ENCODE measurements at regions not wholly inside any gene's neighbourhood (a gene's known extent, or its start where the extent isn't known, plus 50 kb on each side); places are given as distances from the start of the nearest gene placed in this dataset.

DNA sequence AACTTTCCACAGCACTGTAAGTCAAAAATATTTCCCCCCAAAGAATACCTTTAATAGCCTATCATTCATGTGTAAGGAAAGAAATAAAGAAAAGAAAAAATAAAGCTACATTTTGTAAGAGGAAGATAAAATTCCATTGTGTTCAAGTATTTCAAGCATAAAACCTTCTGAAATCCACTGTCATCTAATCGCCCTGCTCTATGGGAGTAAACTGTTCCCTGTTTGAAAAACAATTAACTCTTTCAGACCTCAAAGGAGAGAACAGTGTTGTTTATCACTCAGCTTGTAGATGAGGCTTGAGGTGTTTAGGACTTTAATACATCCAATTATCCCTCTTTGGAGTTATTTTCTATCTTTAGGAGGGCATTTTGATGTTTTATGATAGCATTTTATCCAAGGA lies 112.2 kb upstream of the REG3G start:
- Mint-ChIP-seq H3K9me3 (ENCODE audit: unreplicated experiment) (peaks cover 5% of the 10 kb centered on the region), H3K4me1 (ENCODE audit: unreplicated experiment) (no peaks in the 10 kb centered on the region), H3K36me3 (ENCODE audit: unreplicated experiment) (no peaks in the 10 kb centered on the region), H3K27ac (ENCODE audit: unreplicated experiment) (no peak overlapping the region), H3K27me3 (ENCODE audit: unreplicated experiment) (no peaks in the 10 kb centered on the region), H3K4me3 (ENCODE audit: unreplicated experiment) (no peak overlapping the region)
- DNase-seq (ENCODE audit: extremely low spot score, unreplicated experiment): no peak
- TF ChIP-seq, protein P1, sequence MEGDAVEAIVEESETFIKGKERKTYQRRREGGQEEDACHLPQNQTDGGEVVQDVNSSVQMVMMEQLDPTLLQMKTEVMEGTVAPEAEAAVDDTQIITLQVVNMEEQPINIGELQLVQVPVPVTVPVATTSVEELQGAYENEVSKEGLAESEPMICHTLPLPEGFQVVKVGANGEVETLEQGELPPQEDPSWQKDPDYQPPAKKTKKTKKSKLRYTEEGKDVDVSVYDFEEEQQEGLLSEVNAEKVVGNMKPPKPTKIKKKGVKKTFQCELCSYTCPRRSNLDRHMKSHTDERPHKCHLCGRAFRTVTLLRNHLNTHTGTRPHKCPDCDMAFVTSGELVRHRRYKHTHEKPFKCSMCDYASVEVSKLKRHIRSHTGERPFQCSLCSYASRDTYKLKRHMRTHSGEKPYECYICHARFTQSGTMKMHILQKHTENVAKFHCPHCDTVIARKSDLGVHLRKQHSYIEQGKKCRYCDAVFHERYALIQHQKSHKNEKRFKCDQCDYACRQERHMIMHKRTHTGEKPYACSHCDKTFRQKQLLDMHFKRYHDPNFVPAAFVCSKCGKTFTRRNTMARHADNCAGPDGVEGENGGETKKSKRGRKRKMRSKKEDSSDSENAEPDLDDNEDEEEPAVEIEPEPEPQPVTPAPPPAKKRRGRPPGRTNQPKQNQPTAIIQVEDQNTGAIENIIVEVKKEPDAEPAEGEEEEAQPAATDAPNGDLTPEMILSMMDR (IDR thresholded peaks at IDR 0.05): no peak

DNA sequence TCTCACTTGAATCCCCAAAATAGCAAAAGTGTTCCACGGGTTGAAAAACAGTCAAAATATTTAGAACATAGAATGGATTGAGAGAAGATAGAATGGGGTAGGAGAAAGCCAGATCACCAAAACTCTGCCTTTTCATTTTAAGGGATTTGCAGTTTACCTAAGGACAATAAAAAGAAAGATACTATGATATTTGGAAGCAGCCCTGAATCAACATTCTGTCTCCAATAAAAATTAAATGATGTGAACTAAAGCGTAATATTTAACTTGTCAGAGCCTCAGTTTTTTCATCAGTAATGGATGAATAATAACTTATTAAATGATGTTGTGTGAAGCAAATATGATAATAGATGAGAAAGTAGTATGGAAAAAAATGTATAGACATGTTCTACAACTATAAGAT lies 100.2 kb upstream of the REG3G start:
- no peaks in the 10 kb centered on the region for H3K9me3 Mint-ChIP-seq (ENCODE audit: unreplicated experiment)
- no peak overlapping the region for H3K4me3 Mint-ChIP-seq (ENCODE audit: unreplicated experiment)
- no peak for DNase-seq (ENCODE audit: extremely low spot score, unreplicated experiment)
- TF ChIP-seq, protein P1 (IDR thresholded peaks at IDR 0.05): no peak
- H3K27ac Mint-ChIP-seq (ENCODE audit: unreplicated experiment): no peak overlapping the region
- H3K27me3 Mint-ChIP-seq (ENCODE audit: unreplicated experiment): no peaks in the 10 kb centered on the region
- no peaks in the 10 kb centered on the region for H3K36me3 Mint-ChIP-seq (ENCODE audit: unreplicated experiment)
- H3K4me1 Mint-ChIP-seq (ENCODE audit: unreplicated experiment): no peaks in the 10 kb centered on the region

DNA sequence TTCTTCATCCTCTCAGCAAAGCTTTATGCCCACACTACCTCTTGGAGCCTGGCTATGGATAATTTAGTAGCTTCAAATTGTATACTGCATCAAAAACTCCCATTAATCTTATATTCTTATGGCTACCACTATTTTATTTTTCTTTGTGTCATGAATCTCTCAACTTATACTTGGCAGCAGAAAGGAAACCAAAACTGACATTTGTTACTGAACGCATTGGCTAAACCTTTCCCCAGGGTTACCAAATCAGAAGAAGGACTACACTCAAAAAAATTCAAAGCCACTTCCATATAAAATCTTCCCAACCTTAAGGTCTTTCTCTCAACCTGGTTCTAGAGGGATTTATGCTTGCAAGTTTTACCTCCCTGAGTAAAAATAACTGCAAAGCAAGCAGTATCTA lies 97.0 kb upstream of the REG3G start:
- Mint-ChIP-seq H3K4me1 (ENCODE audit: unreplicated experiment) (no peaks in the 10 kb centered on the region), H3K27ac (ENCODE audit: unreplicated experiment) (no peak overlapping the region), H3K27me3 (ENCODE audit: unreplicated experiment) (no peaks in the 10 kb centered on the region), H3K36me3 (ENCODE audit: unreplicated experiment) (no peaks in the 10 kb centered on the region), H3K9me3 (ENCODE audit: unreplicated experiment) (peaks cover 4% of the 10 kb centered on the region), H3K4me3 (ENCODE audit: unreplicated experiment) (no peak overlapping the region)
- no peak for DNase-seq (ENCODE audit: extremely low spot score, unreplicated experiment)
- TF ChIP-seq, protein P1 (IDR thresholded peaks at IDR 0.05): no peak

DNA sequence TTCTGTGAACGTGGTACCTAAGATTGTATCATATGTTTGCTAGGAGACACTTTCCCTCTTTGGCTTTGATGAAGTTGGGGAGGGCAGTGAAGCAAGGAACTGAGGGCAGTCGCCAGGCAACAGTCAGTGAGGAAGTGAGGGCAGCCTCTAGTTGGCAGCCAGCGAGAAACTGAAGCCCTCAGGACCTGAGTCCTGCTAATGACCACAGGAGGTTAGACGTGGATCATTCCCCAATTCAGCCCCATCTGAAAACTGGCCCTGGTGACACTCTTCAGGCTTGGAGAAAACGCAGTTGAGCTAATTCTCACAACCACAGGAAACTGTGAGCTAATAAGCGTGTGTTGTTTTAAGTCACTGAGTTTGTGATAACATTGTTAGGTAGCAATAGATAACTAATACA lies 84.5 kb upstream of the REG3G start:
- no peaks in the 10 kb centered on the region for H3K36me3 Mint-ChIP-seq (ENCODE audit: unreplicated experiment)
- TF ChIP-seq, protein P1 (IDR thresholded peaks at IDR 0.05): no peak
- no peak for DNase-seq (ENCODE audit: extremely low spot score, unreplicated experiment)
- no peak overlapping the region for H3K4me3 Mint-ChIP-seq (ENCODE audit: unreplicated experiment)
- no peaks in the 10 kb centered on the region for H3K9me3 Mint-ChIP-seq (ENCODE audit: unreplicated experiment)
- no peak overlapping the region for H3K27ac Mint-ChIP-seq (ENCODE audit: unreplicated experiment)
- H3K4me1 Mint-ChIP-seq (ENCODE audit: unreplicated experiment): no peaks in the 10 kb centered on the region
- no peaks in the 10 kb centered on the region for H3K27me3 Mint-ChIP-seq (ENCODE audit: unreplicated experiment)

DNA sequence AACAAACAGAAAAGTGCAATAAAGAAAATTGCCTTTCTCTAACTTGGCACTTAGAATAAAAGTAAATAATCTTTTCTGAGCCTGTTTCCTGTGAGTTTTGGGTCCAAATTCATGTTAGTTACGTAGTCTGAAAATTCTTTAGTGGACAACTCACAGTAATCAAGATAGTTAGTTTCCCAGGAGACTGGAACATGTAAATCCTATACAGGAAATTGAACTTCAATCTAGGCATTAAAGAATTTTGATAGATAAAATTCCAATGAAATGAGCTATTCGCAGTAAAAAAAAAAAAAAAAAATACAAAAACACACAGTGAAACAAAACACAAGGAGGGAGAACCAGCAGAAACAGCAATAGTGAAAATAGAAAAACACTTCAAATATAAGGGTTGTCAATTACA lies 83.8 kb upstream of the REG3G start:
- TF ChIP-seq, protein P1 (IDR thresholded peaks at IDR 0.05): no peak
- Mint-ChIP-seq H3K4me1 (ENCODE audit: unreplicated experiment) (no peaks in the 10 kb centered on the region), H3K36me3 (ENCODE audit: unreplicated experiment) (no peaks in the 10 kb centered on the region), H3K27me3 (ENCODE audit: unreplicated experiment) (no peaks in the 10 kb centered on the region), H3K27ac (ENCODE audit: unreplicated experiment) (no peak overlapping the region), H3K4me3 (ENCODE audit: unreplicated experiment) (no peak overlapping the region), H3K9me3 (ENCODE audit: unreplicated experiment) (peaks cover 4% of the 10 kb centered on the region)
- DNase-seq (ENCODE audit: extremely low spot score, unreplicated experiment): no peak
